SK-N-MC (cell line): ENCODE measurements at regions not wholly inside any gene's neighbourhood (a gene's known extent, or its start where the extent isn't known, plus 50 kb on each side); places are given as distances from the start of the nearest gene placed in this dataset.

ENCODE experiments used
- EZH2 ChIP-seq: fragments of 200-600 bp; sonication (generic); IDR thresholded peaks from one replicate; pipeline ENCODE4 v1.6.1; 2017; ENCODE audit warnings: antibody characterized with exemption
- POLR2AphosphoS5 ChIP-seq: IDR thresholded peaks from 2 replicates; pipeline ENCODE4 v1.6.1; 2012; ENCODE audit warnings: mild to moderate bottlenecking, low read depth, low read length, borderline replicate concordance

DNA sequence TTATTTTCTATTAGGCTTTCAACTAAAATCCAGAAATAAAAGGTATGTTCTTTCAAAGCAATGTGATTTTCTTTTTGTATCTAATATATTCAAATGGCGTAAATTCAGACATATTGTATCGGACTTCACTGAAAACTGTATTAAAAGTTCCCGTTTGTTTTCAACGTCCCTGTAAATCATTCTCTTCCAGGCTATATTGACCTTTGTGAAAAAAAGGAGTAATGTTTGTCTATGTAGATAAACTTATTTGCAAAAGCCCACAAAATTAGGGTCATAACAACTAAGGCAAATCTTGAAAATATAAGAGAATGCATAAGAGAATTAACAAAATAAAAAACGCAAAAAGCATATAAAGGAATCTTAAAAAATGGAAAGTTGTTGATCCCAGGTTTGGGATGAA lies 1492.4 kb downstream of the AACS start:
- TF ChIP-seq POLR2AphosphoS5 (no peak), EZH2 (no peak)
